ENCODE measurements at regions not wholly inside any gene's neighbourhood (a gene's known extent, or its start where the extent isn't known, plus 50 kb on each side); places are given as distances from the start of the nearest gene placed in this dataset.

GRCh38 chr22:49490692-49491091 is 337.0 kb downstream of the BRD1 start:
- DNase-seq = no peak

- no peak for DNase-seq
Observed at GRCh38 chr22:49489821-49490220, 337.9 kb downstream of the BRD1 start.

- no peak for DNase-seq
Observed at GRCh38 chr22:49488943-49489342, 338.7 kb downstream of the BRD1 start.

- DNase-seq = no peak
Observed at GRCh38 chr22:49487950-49488349, 339.7 kb downstream of the BRD1 start.

GRCh38 chr22:49486225-49486624 is 341.4 kb downstream of the BRD1 start:
- no peak for DNase-seq

GRCh38 chr22:49483946-49484345 is 343.7 kb downstream of the BRD1 start:
- no peak for DNase-seq

GRCh38 chr22:49483281-49483870 is 344.3 kb downstream of the BRD1 start:
- no peak for DNase-seq

GRCh38 chr22:49482811-49483210 is 344.9 kb downstream of the BRD1 start:
- no peak for DNase-seq

- DNase-seq = no peak
Observed at GRCh38 chr22:49481659-49482399, 345.8 kb downstream of the BRD1 start.

GRCh38 chr22:49480896-49481658 is 346.6 kb downstream of the BRD1 start:
- DNase-seq = no peak

- no peak for DNase-seq
Observed at GRCh38 chr22:49480331-49480730, 347.3 kb downstream of the BRD1 start.

- DNase-seq = no peak
Observed at GRCh38 chr22:49479566-49479965, 348.1 kb downstream of the BRD1 start.

GRCh38 chr22:49476800-49477400 is 350.8 kb downstream of the BRD1 start:
- no peak for DNase-seq

GRCh38 chr22:49476176-49476575 is 351.5 kb downstream of the BRD1 start:
- no peak for DNase-seq

- DNase-seq = no peak
Observed at GRCh38 chr22:49475253-49475652, 352.4 kb downstream of the BRD1 start.

- no peak for DNase-seq
Observed at GRCh38 chr22:49473286-49473685, 354.4 kb downstream of the BRD1 start.

GRCh38 chr22:49470741-49471503 is 356.8 kb downstream of the BRD1 start:
- no peak for DNase-seq

- no peak for DNase-seq
Observed at GRCh38 chr22:49469896-49470740, 357.6 kb downstream of the BRD1 start.

GRCh38 chr22:49468487-49469198 is 359.0 kb downstream of the BRD1 start:
- DNase-seq = peak in 1 of 51 donors; percentile 26

Data from hypothalamus (tissue), 51 donors.